NCI-H460 (cell line): ENCODE measurements at regions not wholly inside any gene's neighbourhood (a gene's known extent, or its start where the extent isn't known, plus 50 kb on each side); places are given as distances from the start of the nearest gene placed in this dataset.
"Not testable (repeated sequence)": the region's sequence is repeated elsewhere in the genome, so short reads cannot be mapped to it uniquely, and the experiment has no call there.

ENCODE experiments used
- DNase-seq: peaks from one replicate; pipeline ENCODE4 v3.0.0-alpha.2; 2016; ENCODE audit warnings: low read depth; ENCODE audit errors: extremely low read depth

GRCh38 chr17:53765609-53766008 lies 57.1 kb upstream of the KIF2B start:
- no peak for DNase-seq

- no peak for DNase-seq
Measured at GRCh38 chr17:53765129-53765528, 57.6 kb upstream of the KIF2B start.

GRCh38 chr17:53757559-53757958 lies 65.2 kb upstream of the KIF2B start:
- no peak for DNase-seq

GRCh38 chr17:53757116-53757515 lies 65.6 kb upstream of the KIF2B start:
- DNase-seq, result not testable (repeated sequence)

GRCh38 chr17:53749178-53749577 lies 73.5 kb upstream of the KIF2B start:
- DNase-seq, result no peak

GRCh38 chr17:53748159-53748820 lies 74.4 kb upstream of the KIF2B start:
- DNase-seq, result not testable (repeated sequence)

GRCh38 chr17:53740312-53740711 lies 82.4 kb upstream of the KIF2B start:
- no peak for DNase-seq

GRCh38 chr17:53736516-53737240 lies 86.0 kb upstream of the KIF2B start:
- no peak for DNase-seq

GRCh38 chr17:53724726-53725125 lies 98.0 kb upstream of the KIF2B start:
- no peak for DNase-seq

GRCh38 chr17:53722407-53722806 lies 100.3 kb upstream of the KIF2B start:
- DNase-seq, result no peak

- DNase-seq, result no peak
Measured at GRCh38 chr17:53721101-53721500, 101.6 kb upstream of the KIF2B start.

GRCh38 chr17:53719229-53719628 lies 103.5 kb upstream of the KIF2B start:
- DNase-seq, result no peak

GRCh38 chr17:53707566-53707965 lies 115.2 kb upstream of the KIF2B start:
- no peak for DNase-seq

- DNase-seq, result no peak
Measured at GRCh38 chr17:53696286-53696685, 126.4 kb upstream of the KIF2B start.

- no peak for DNase-seq
Measured at GRCh38 chr17:53687324-53687723, 135.4 kb upstream of the KIF2B start.

- no peak for DNase-seq
Measured at GRCh38 chr17:53680745-53681144, 142.0 kb upstream of the KIF2B start.

- DNase-seq, result no peak
Measured at GRCh38 chr17:53668854-53669253, 153.9 kb upstream of the KIF2B start.

GRCh38 chr17:53662608-53663007 lies 160.1 kb upstream of the KIF2B start:
- DNase-seq, result no peak

GRCh38 chr17:53659181-53659580 lies 163.5 kb upstream of the KIF2B start:
- no peak for DNase-seq

- DNase-seq, result no peak
Measured at GRCh38 chr17:53655591-53655990, 167.1 kb upstream of the KIF2B start.

GRCh38 chr17:53649201-53649600 lies 173.5 kb upstream of the KIF2B start:
- DNase-seq, result no peak

- no peak for DNase-seq
Measured at GRCh38 chr17:53646835-53647234, 175.9 kb upstream of the KIF2B start.
